Left ventricle myocardium inferior (tissue), 1 donor: ENCODE measurements at regions not wholly inside any gene's neighbourhood (a gene's known extent, or its start where the extent isn't known, plus 50 kb on each side); places are given as distances from the start of the nearest gene placed in this dataset.

Source experiments
- DNase-seq: peaks from one replicate; pipeline ENCODE4 v3.0.0-alpha.2; 2020
- H3K27ac ChIP-seq: fragments of 200-600 bp; replicated peaks from 2 replicates; pipeline ENCODE4 v1.8.0; 2021
- H3K27me3 ChIP-seq: fragments of 200-600 bp; 2 replicates; pipeline ENCODE4 v1.8.0; 2021; ENCODE audit warnings: low read depth
- H3K36me3 ChIP-seq: fragments of 200-600 bp; 2 replicates; pipeline ENCODE4 v1.8.0; 2021
- H3K4me1 ChIP-seq: fragments of 200-600 bp; 2 replicates; pipeline ENCODE4 v1.8.0; 2021
- H3K4me3 ChIP-seq: fragments of 200-600 bp; 2 replicates; pipeline ENCODE4 v1.8.0; 2021; ENCODE audit warnings: mild to moderate bottlenecking, moderate library complexity
- H3K9me3 ChIP-seq: fragments of 200-600 bp; replicated peaks from 2 replicates; pipeline ENCODE4 v1.8.0; 2021
- CTCF ChIP-seq: fragments of 200-600 bp; IDR thresholded peaks from 2 replicates; pipeline ENCODE4 v1.8.0; 2021; ENCODE audit warnings: antibody characterized with exemption, mild to moderate bottlenecking, borderline replicate concordance
- intact Hi-C: fragments of 100-400 bp; cut with micrococcal nuclease; formaldehyde crosslinking; loops from one replicate; pipeline ENCODE4 v1.11.0; 2022
- donor health status: DM: no; HTN: yes; CAD: no; lungs with severe emphysema.

GRCh38 chr2:118730405-118730804 is 117.0 kb downstream of the EN1 start:
- peaks cover 7% of the 10 kb centered on the region for H3K27me3 ChIP-seq
- intact Hi-C loops: no loop called here
- no peak for DNase-seq
- no peak overlapping the region for H3K27ac ChIP-seq
- H3K4me1 ChIP-seq: no peaks in the 10 kb centered on the region
- H3K9me3 ChIP-seq: peaks cover 31% of the 10 kb centered on the region
- no peak overlapping the region for H3K4me3 ChIP-seq
- no peak for TF ChIP-seq CTCF
- H3K36me3 ChIP-seq: no peaks in the 10 kb centered on the region

GRCh38 chr2:118729760-118730159 is 117.7 kb downstream of the EN1 start:
- DNase-seq: no peak
- peaks cover 4% of the 10 kb centered on the region for H3K27me3 ChIP-seq
- peaks cover 31% of the 10 kb centered on the region for H3K9me3 ChIP-seq
- H3K27ac ChIP-seq: no peak overlapping the region
- H3K36me3 ChIP-seq: no peaks in the 10 kb centered on the region
- TF ChIP-seq CTCF: no peak
- no peak overlapping the region for H3K4me3 ChIP-seq
- intact Hi-C loops: no loop called here
- no peaks in the 10 kb centered on the region for H3K4me1 ChIP-seq

- intact Hi-C loops: no loop called here
- peaks cover 3% of the 10 kb centered on the region for H3K27me3 ChIP-seq
- TF ChIP-seq CTCF: no peak
- no peak overlapping the region for H3K27ac ChIP-seq
- H3K9me3 ChIP-seq: peaks cover 31% of the 10 kb centered on the region
- H3K36me3 ChIP-seq: no peaks in the 10 kb centered on the region
- H3K4me3 ChIP-seq: no peak overlapping the region
- H3K4me1 ChIP-seq: no peaks in the 10 kb centered on the region
- no peak for DNase-seq
Observed at GRCh38 chr2:118728984-118729383, 118.5 kb downstream of the EN1 start.

- Histone ChIP-seq H3K27me3 (no peaks in the 10 kb centered on the region), H3K4me1 (no peaks in the 10 kb centered on the region), H3K36me3 (no peaks in the 10 kb centered on the region), H3K9me3 (peaks cover 27% of the 10 kb centered on the region), H3K4me3 (no peak overlapping the region), H3K27ac (no peak overlapping the region)
- intact Hi-C loops: no loop called here
- no peak for TF ChIP-seq CTCF
- DNase-seq: no peak
Observed at GRCh38 chr2:118726821-118727220, 120.6 kb downstream of the EN1 start.

- peaks cover 18% of the 10 kb centered on the region for H3K9me3 ChIP-seq
- intact Hi-C loops: no loop called here
- no peak overlapping the region for H3K27ac ChIP-seq
Observed at GRCh38 chr2:118723394-118723793, 124.1 kb downstream of the EN1 start.

More at GRCh38 chr2:118723394-118723793, 124.1 kb downstream of the EN1 start:
- peaks cover 10% of the 10 kb centered on the region for H3K27me3 ChIP-seq
- H3K4me3 ChIP-seq: no peak overlapping the region
- no peak for DNase-seq
- H3K4me1 ChIP-seq: no peaks in the 10 kb centered on the region
- no peaks in the 10 kb centered on the region for H3K36me3 ChIP-seq
- no peak for TF ChIP-seq CTCF
